NT2/D1 (cell line): ENCODE measurements at regions not wholly inside any gene's neighbourhood (a gene's known extent, or its start where the extent isn't known, plus 50 kb on each side); places are given as distances from the start of the nearest gene placed in this dataset.

ENCODE experiments used
- DNase-seq: peaks from one replicate; pipeline ENCODE4 v3.0.0-alpha.2; 2011; ENCODE audit warnings: low read depth, low spot score
- H3K27me3 ChIP-seq: 2 replicates; pipeline ENCODE4 v1.6.0; 2011; ENCODE audit warnings: mild to moderate bottlenecking; ENCODE audit not compliant: insufficient read length, insufficient read depth
- H3K36me3 ChIP-seq: 2 replicates; pipeline ENCODE4 v1.6.1; 2011; ENCODE audit warnings: mild to moderate bottlenecking, low read length, mixed read lengths; ENCODE audit not compliant: insufficient read depth, insufficient read length
- H3K4me1 ChIP-seq: 2 replicates; pipeline ENCODE4 v1.5.1; 2011; ENCODE audit not compliant: insufficient read depth, insufficient read length
- H3K4me3 ChIP-seq: 2 replicates; pipeline ENCODE4 v1.5.1; 2011; ENCODE audit warnings: low read depth; ENCODE audit not compliant: insufficient read length
- H3K9ac ChIP-seq: 2 replicates; pipeline ENCODE4 v1.6.0; 2011; ENCODE audit warnings: low read depth; ENCODE audit not compliant: insufficient read length
- H3K9me3 ChIP-seq: 2 replicates; pipeline ENCODE4 v1.5.1; 2011; ENCODE audit warnings: mild to moderate bottlenecking, low read length; ENCODE audit not compliant: insufficient read depth
- SUZ12 ChIP-seq: IDR thresholded peaks from 2 replicates; pipeline ENCODE4 v1.6.1; 2011; ENCODE audit not compliant: insufficient read length, insufficient read depth; ENCODE audit errors: extremely low read depth
- YY1 ChIP-seq: IDR thresholded peaks from 2 replicates; pipeline ENCODE4 v1.6.1; 2011; ENCODE audit not compliant: insufficient read length, insufficient read depth
- ZNF274 ChIP-seq: IDR thresholded peaks from 2 replicates; pipeline ENCODE4 v1.6.1; 2011; ENCODE audit warnings: mild to moderate bottlenecking, low read depth, low read length

DNA sequence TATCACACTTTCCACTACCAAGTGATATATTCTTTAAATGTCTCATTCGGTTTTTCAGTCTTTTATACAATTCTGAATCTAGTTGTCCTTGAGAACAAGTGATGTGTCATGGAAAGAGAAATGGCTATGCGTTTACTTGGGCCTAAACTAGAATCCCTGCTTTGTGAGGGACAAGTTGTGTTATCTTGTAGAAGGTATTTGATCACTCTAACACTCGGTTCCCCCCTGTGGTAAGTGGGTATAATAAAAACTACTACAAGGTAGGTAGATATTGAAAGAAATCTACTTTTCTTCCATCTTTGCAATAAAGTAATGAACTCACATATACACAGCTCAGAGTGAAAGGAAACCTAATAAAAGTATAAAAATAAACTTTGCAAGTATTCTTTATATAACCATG, 108.9 kb downstream of the MANEA start:
- no peaks in the 10 kb centered on the region for H3K9me3 ChIP-seq
- no peak for DNase-seq
- H3K4me1 ChIP-seq = no peaks in the 10 kb centered on the region
- no peaks in the 10 kb centered on the region for H3K36me3 ChIP-seq
- TF ChIP-seq SUZ12 (no peak), ZNF274 (no peak), YY1 (no peak)
- no peak overlapping the region for H3K9ac ChIP-seq
- no peak overlapping the region for H3K4me3 ChIP-seq
- H3K27me3 ChIP-seq = no peaks in the 10 kb centered on the region

DNA sequence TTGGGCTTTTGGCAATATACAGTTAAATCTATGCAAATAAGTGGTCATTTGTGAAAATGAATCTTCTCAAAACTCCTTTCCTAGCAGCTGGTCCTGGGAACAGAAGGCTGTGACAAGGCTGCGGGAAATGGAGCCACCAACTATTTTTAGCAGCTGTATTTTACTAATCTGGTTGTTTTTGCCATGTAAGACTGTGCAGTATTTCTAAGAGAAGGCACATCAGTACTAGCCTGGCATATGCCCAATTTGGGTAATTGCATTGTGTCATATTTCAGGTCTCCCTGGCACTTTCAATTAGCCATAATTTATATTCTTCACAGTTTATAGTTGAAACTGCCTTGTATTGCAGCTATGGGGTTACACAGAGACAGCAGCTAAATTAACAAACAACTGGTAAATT, 109.6 kb downstream of the MANEA start:
- Histone ChIP-seq H3K9ac (no peak overlapping the region), H3K4me3 (no peak overlapping the region), H3K36me3 (no peaks in the 10 kb centered on the region), H3K27me3 (no peaks in the 10 kb centered on the region), H3K4me1 (no peaks in the 10 kb centered on the region), H3K9me3 (no peaks in the 10 kb centered on the region)
- no peak for DNase-seq
- TF ChIP-seq ZNF274 (no peak), SUZ12 (no peak), YY1 (no peak)

DNA sequence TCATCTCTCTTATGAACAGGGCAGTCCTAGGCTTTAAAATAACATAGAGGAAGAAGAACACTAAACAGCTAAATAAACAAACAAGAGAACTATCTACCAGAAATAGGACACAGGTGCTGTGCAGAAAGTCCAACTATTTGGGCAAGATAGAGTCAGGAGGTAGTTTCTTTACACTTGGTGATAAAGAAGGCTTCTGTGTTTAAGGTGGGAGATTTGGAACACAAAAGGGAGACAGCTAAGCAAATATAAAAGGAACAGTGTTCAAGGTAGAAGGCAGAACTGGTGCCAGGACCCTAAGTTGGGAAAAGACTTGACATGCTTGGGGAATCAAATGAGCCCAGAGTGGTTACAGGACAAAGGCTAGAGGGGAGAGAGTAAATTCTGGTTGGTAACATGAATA, 110.5 kb downstream of the MANEA start:
- Histone ChIP-seq H3K36me3 (no peaks in the 10 kb centered on the region), H3K4me1 (no peaks in the 10 kb centered on the region), H3K9me3 (no peaks in the 10 kb centered on the region), H3K9ac (no peak overlapping the region), H3K4me3 (no peak overlapping the region), H3K27me3 (no peaks in the 10 kb centered on the region)
- DNase-seq = no peak
- TF ChIP-seq YY1 (no peak), SUZ12 (no peak), ZNF274 (no peak)

- H3K9ac ChIP-seq = no peak overlapping the region
- no peaks in the 10 kb centered on the region for H3K4me1 ChIP-seq
- DNase-seq = no peak
- H3K27me3 ChIP-seq = no peaks in the 10 kb centered on the region
- H3K4me3 ChIP-seq = no peak overlapping the region
- no peaks in the 10 kb centered on the region for H3K9me3 ChIP-seq
- TF ChIP-seq ZNF274 (no peak), SUZ12 (no peak), YY1 (no peak)
- H3K36me3 ChIP-seq = no peaks in the 10 kb centered on the region
Measured at GRCh38 chr6:95690328-95690727, 113.0 kb downstream of the MANEA start.

- H3K9ac ChIP-seq = no peak overlapping the region
- TF ChIP-seq YY1 = no peak
- no peak overlapping the region for H3K4me3 ChIP-seq
- H3K9me3 ChIP-seq = no peaks in the 10 kb centered on the region
- no peaks in the 10 kb centered on the region for H3K36me3 ChIP-seq
- H3K27me3 ChIP-seq = no peaks in the 10 kb centered on the region
- H3K4me1 ChIP-seq = no peaks in the 10 kb centered on the region
- no peak for DNase-seq
Measured at GRCh38 chr6:95693108-95693507, 115.8 kb downstream of the MANEA start.

GRCh38 chr6:95698271-95698670, 120.9 kb downstream of the MANEA start:
- DNase-seq = no peak
- Histone ChIP-seq H3K9ac (no peak overlapping the region), H3K4me3 (no peak overlapping the region), H3K36me3 (no peaks in the 10 kb centered on the region), H3K27me3 (no peaks in the 10 kb centered on the region), H3K4me1 (no peaks in the 10 kb centered on the region), H3K9me3 (no peaks in the 10 kb centered on the region)
- TF ChIP-seq SUZ12 = no peak
- TF ChIP-seq ZNF274 = no peak
- TF ChIP-seq YY1 = no peak

GRCh38 chr6:95723638-95724037, 146.3 kb downstream of the MANEA start:
- Histone ChIP-seq H3K9me3 (no peaks in the 10 kb centered on the region), H3K4me1 (no peaks in the 10 kb centered on the region), H3K4me3 (no peak overlapping the region), H3K9ac (no peak overlapping the region), H3K36me3 (no peaks in the 10 kb centered on the region), H3K27me3 (no peaks in the 10 kb centered on the region)
- no peak for TF ChIP-seq ZNF274
- DNase-seq = no peak

- TF ChIP-seq YY1 (no peak), SUZ12 (no peak)
- DNase-seq = no peak
- H3K9me3 ChIP-seq = no peaks in the 10 kb centered on the region
- no peaks in the 10 kb centered on the region for H3K27me3 ChIP-seq
- no peaks in the 10 kb centered on the region for H3K4me1 ChIP-seq
- no peak overlapping the region for H3K9ac ChIP-seq
- H3K36me3 ChIP-seq = no peaks in the 10 kb centered on the region
- no peak overlapping the region for H3K4me3 ChIP-seq
Measured at GRCh38 chr6:95725344-95725743, 148.0 kb downstream of the MANEA start.
